ENCODE measurements at regions not wholly inside any gene's neighbourhood (a gene's known extent, or its start where the extent isn't known, plus 50 kb on each side); places are given as distances from the start of the nearest gene placed in this dataset.

DNA sequence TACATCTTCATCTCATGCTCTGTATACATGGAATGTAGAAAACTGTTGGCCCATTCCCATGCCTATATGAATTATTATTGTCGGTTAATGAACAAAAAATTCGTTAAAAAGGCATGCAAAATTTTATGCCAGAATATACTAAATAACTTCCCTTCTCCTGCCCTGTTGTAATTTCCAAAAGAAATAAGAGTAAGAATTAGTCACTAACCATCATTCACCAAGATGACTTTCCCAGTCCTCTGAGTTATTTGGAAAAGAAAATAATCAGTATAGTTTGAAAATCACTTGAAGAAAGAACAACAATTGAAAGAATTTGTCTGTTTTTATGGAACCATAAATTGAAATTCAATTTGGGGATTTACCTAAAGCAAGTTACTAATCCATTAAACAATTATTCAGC, 1149.1 kb upstream of the RAG2 start:
- Histone ChIP-seq H3K27ac (no peak overlapping the region), H3K36me3 (no peaks in the 10 kb centered on the region), H3K4me1 (no peaks in the 10 kb centered on the region), H3K27me3 (no peaks in the 10 kb centered on the region), H3K9me3 (no peaks in the 10 kb centered on the region), H3K4me3 (no peak overlapping the region)
- intact Hi-C loops (cut with DNase I; ENCODE audit: low total_unique reads), result no loop called here
- no peak for TF ChIP-seq POLR2A (IDR thresholded peaks at IDR 0.05)
- TF ChIP-seq, protein P1, sequence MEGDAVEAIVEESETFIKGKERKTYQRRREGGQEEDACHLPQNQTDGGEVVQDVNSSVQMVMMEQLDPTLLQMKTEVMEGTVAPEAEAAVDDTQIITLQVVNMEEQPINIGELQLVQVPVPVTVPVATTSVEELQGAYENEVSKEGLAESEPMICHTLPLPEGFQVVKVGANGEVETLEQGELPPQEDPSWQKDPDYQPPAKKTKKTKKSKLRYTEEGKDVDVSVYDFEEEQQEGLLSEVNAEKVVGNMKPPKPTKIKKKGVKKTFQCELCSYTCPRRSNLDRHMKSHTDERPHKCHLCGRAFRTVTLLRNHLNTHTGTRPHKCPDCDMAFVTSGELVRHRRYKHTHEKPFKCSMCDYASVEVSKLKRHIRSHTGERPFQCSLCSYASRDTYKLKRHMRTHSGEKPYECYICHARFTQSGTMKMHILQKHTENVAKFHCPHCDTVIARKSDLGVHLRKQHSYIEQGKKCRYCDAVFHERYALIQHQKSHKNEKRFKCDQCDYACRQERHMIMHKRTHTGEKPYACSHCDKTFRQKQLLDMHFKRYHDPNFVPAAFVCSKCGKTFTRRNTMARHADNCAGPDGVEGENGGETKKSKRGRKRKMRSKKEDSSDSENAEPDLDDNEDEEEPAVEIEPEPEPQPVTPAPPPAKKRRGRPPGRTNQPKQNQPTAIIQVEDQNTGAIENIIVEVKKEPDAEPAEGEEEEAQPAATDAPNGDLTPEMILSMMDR (IDR thresholded peaks at IDR 0.05), result no peak
- TF ChIP-seq POLR2AphosphoS5 (IDR thresholded peaks at IDR 0.05), result no peak
- no peak for TF ChIP-seq EP300 (IDR thresholded peaks at IDR 0.05)
- 65 to 90% (median 80%) methylated on average over 2 of the region's 2 CpGs for WGBS, 5 donors
- no peak for DNase-seq

- Histone ChIP-seq H3K4me3 (no peak overlapping the region), H3K4me1 (no peaks in the 10 kb centered on the region), H3K9me3 (no peaks in the 10 kb centered on the region), H3K36me3 (no peaks in the 10 kb centered on the region), H3K27ac (no peak overlapping the region), H3K27me3 (no peaks in the 10 kb centered on the region)
- intact Hi-C loops (cut with DNase I; ENCODE audit: low total_unique reads), result no loop called here
- no peak for DNase-seq
- TF ChIP-seq EP300 (IDR thresholded peaks at IDR 0.05), result no peak
- TF ChIP-seq, protein P1 (IDR thresholded peaks at IDR 0.05), result no peak
- no peak for TF ChIP-seq POLR2A (IDR thresholded peaks at IDR 0.05)
- TF ChIP-seq POLR2AphosphoS5 (IDR thresholded peaks at IDR 0.05), result no peak
- 38 to 47% (median 44%) methylated on average over 2 of the region's 2 CpGs for WGBS, 5 donors
Measured at GRCh38 chr11:37727371-37727770, 1129.3 kb upstream of the RAG2 start.

DNA sequence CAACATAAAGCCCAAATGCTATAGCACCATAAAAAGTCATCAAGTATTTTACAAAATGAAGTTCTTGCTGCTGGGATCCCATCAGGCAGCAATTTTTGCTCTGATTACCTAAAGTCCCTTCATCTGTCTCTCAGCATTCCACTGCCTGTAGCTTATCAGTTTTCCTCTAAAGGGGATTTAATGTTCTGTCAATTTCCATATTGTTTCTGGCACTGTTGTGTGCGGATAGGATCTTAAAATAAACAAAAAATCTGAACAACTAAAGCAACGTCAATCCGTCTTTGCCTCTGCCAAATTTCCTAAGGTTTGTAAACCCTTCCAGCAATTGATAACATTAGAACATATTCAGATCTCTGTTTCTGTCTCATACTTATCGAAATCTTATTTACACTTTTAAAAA, 1126.3 kb upstream of the RAG2 start:
- no peak overlapping the region for H3K27ac ChIP-seq
- no peak overlapping the region for H3K4me3 ChIP-seq
- no peaks in the 10 kb centered on the region for H3K36me3 ChIP-seq
- no peaks in the 10 kb centered on the region for H3K27me3 ChIP-seq
- no peaks in the 10 kb centered on the region for H3K9me3 ChIP-seq
- intact Hi-C loops (cut with DNase I; ENCODE audit: low total_unique reads), result no loop called here
- H3K4me1 ChIP-seq, result no peaks in the 10 kb centered on the region
- TF ChIP-seq EP300 (IDR thresholded peaks at IDR 0.05) (no peak), POLR2A (IDR thresholded peaks at IDR 0.05) (no peak), POLR2AphosphoS5 (IDR thresholded peaks at IDR 0.05) (no peak)
- TF ChIP-seq, protein P1 (IDR thresholded peaks at IDR 0.05), result no peak
- no peak for DNase-seq
- WGBS, 5 donors, result 34 to 58% (median 53%) methylated on average over 4 of the region's 4 CpGs

GRCh38 chr11:37721485-37721884, 1123.4 kb upstream of the RAG2 start:
- TF ChIP-seq POLR2A (IDR thresholded peaks at IDR 0.05) (no peak), EP300 (IDR thresholded peaks at IDR 0.05) (no peak), POLR2AphosphoS5 (IDR thresholded peaks at IDR 0.05) (no peak)
- TF ChIP-seq, protein P1 (IDR thresholded peaks at IDR 0.05), result no peak
- H3K4me1 ChIP-seq, result no peaks in the 10 kb centered on the region

More at GRCh38 chr11:37721485-37721884, 1123.4 kb upstream of the RAG2 start:
- H3K27ac ChIP-seq, result no peak overlapping the region
- no peak overlapping the region for H3K4me3 ChIP-seq
- 66 to 83% (median 76%) methylated on average over 2 of the region's 2 CpGs for WGBS, 5 donors
- peaks cover 0 to 6% (median 0%) of the 10 kb centered on the region in 4 donors for H3K9me3 ChIP-seq
- intact Hi-C loops (cut with DNase I; ENCODE audit: low total_unique reads), result no loop called here
- H3K36me3 ChIP-seq, result no peaks in the 10 kb centered on the region
- no peaks in the 10 kb centered on the region for H3K27me3 ChIP-seq
- no peak for DNase-seq

Measured in stomach (tissue), 8 donors.